GM23338 (cell line): ENCODE measurements at regions not wholly inside any gene's neighbourhood (a gene's known extent, or its start where the extent isn't known, plus 50 kb on each side); places are given as distances from the start of the nearest gene placed in this dataset.
"Not testable (repeated sequence)": the region's sequence is repeated elsewhere in the genome, so short reads cannot be mapped to it uniquely, and the experiment has no call there.

Experiments used
- CREB1 ChIP-seq: fragments of 250-450 bp; sonication (Bioruptor Pico); IDR thresholded peaks from 2 replicates; pipeline ENCODE4 v1.5.0; 2020; ENCODE audit warnings: low read depth, mild to moderate bottlenecking, moderate library complexity
- CTCF ChIP-seq, 2 experiments: fragments of 200-600 bp in 1 of 2; sonication (generic) in 1 of 2; conservative IDR thresholded peaks; 2 replicates each; pipeline versions ENCODE4 v1.5.1 to v1.6.1; 2016 to 2017; ENCODE audit warnings: antibody characterized with exemption in 2 of 2, low read depth in 2 of 2, mild to moderate bottlenecking in 2 of 2, moderate library complexity in 1 of 2
- EZH2 ChIP-seq: fragments of 200-600 bp; sonication (generic); IDR thresholded peaks from one replicate; pipeline ENCODE4 v1.8.0; 2017; ENCODE audit warnings: antibody characterized with exemption, mild to moderate bottlenecking, low read depth; ENCODE audit not compliant: unreplicated experiment
- EZH2phosphoT487 ChIP-seq: fragments of 200-600 bp; sonication (generic); IDR thresholded peaks from one replicate; pipeline ENCODE4 v1.8.1; 2018; ENCODE audit warnings: antibody characterized with exemption; ENCODE audit not compliant: unreplicated experiment
- JUNB ChIP-seq: IDR thresholded peaks from one replicate; pipeline ENCODE4 v1.6.1; 2016; ENCODE audit warnings: antibody characterized with exemption; ENCODE audit not compliant: unreplicated experiment
- POLR2AphosphoS5 ChIP-seq: IDR thresholded peaks from 2 replicates; pipeline ENCODE4 v1.6.1; 2016; ENCODE audit warnings: antibody characterized with exemption, low read depth
- REST ChIP-seq: IDR thresholded peaks from one replicate; pipeline ENCODE4 v1.6.1; 2018; ENCODE audit warnings: antibody characterized with exemption; ENCODE audit not compliant: unreplicated experiment
- STAT1 ChIP-seq: IDR thresholded peaks from one replicate; pipeline ENCODE4 v1.6.1; 2016; ENCODE audit warnings: antibody characterized with exemption; ENCODE audit not compliant: unreplicated experiment
- ZNF331 ChIP-seq: fragments of 250-450 bp; sonication (Bioruptor Pico); IDR thresholded peaks from 2 replicates; pipeline ENCODE4 v1.5.0; 2020; ENCODE audit warnings: low read depth, mild to moderate bottlenecking, moderate library complexity
- TF ChIP-seq, protein P1 (sequence below): IDR thresholded peaks from 2 replicates; pipeline ENCODE4 v1.6.1; 2016; ENCODE audit warnings: antibody characterized with exemption

DNA sequence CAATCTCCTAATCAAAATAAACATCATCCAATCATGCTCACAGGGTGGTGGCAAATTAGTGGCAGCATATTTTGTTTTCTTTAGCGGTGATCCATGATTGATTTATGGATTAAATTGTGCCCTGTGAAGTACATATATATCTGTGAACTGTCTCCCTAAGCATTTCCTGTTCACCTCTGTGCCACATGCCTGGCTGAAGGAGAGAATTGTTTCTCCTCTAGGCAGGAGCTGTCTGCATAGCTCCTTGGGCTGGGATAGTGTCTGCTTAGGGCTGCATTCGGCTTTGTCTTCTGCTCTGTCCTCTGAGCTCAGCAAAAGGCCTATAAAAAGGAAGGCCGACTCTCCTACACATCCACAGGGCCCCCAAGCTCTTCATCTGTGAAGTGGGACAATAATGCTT is 246.4 kb downstream of the BCL2L11 start:
- not testable (repeated sequence) for TF ChIP-seq EZH2phosphoT487; POLR2AphosphoS5; EZH2; CTCF (conservative IDR thresholded peaks at IDR 0.05; ENCODE audit: low read depth in 2 of 2); ZNF331 (CRISPR knock-in tag); REST; CREB1; JUNB; STAT1
- TF ChIP-seq, protein P1, sequence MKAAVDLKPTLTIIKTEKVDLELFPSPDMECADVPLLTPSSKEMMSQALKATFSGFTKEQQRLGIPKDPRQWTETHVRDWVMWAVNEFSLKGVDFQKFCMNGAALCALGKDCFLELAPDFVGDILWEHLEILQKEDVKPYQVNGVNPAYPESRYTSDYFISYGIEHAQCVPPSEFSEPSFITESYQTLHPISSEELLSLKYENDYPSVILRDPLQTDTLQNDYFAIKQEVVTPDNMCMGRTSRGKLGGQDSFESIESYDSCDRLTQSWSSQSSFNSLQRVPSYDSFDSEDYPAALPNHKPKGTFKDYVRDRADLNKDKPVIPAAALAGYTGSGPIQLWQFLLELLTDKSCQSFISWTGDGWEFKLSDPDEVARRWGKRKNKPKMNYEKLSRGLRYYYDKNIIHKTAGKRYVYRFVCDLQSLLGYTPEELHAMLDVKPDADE = not testable (repeated sequence)
